ENCODE measurements at regions not wholly inside any gene's neighbourhood (a gene's known extent, or its start where the extent isn't known, plus 50 kb on each side); places are given as distances from the start of the nearest gene placed in this dataset.

DNA sequence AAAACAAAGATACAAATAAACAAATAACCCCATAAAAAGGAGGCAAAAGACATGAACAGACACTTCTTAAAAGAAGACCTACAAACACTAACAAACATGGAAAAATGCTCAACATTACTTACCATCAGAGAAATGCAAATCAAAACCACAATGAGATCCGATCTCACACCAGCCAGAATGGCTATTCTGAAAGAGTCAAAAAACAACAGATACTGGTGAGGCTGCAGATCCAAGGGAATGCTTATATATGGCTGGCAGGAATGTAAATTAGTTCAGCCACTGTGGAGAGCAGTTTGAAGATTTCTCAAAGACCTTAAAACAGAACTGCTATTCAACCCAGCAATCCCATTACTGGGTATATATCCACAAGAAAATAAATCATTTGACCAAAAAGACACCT lies 80.4 kb upstream of the NRP1 start:
- Histone ChIP-seq H2BK120ac (ENCODE audit: low read depth, low read length, poor library complexity, severe bottlenecking) (no peak overlapping the region), H2BK15ac (ENCODE audit: low read depth, low read length) (no peak overlapping the region), H3K23me2 (ENCODE audit: insufficient read length, low read depth, low read length, poor library complexity, severe bottlenecking) (no peaks in the 10 kb centered on the region), H3K79me1 (ENCODE audit: insufficient read depth, low read depth, low read length, poor library complexity, severe bottlenecking) (no peaks in the 10 kb centered on the region), H3K14ac (ENCODE audit: insufficient read depth, low read length) (no peak overlapping the region), H2BK5ac (ENCODE audit: insufficient read length, low read length) (no peak overlapping the region), H2AFZ (ENCODE audit: low read length) (no peak overlapping the region), H3K23ac (ENCODE audit: insufficient read length, low read depth, low read length) (no peak overlapping the region), H4K20me1 (ENCODE audit: control insufficient read depth, insufficient read depth, insufficient read length) (no peaks in the 10 kb centered on the region), H3K9me3 (ENCODE audit: control insufficient read depth, low read depth, low read length) (no peaks in the 10 kb centered on the region), H3K4me2 (ENCODE audit: insufficient read depth, insufficient read length, low read length) (no peak overlapping the region), H3K79me2 (ENCODE audit: insufficient read depth, low read length) (no peaks in the 10 kb centered on the region), H4K91ac (ENCODE audit: insufficient read length, low read depth, low read length) (no peak overlapping the region), H3K9ac (ENCODE audit: extremely low read depth, insufficient read length, low read length) (no peak overlapping the region), H2BK20ac (ENCODE audit: low read depth, low read length, poor library complexity, severe bottlenecking) (no peak overlapping the region), H3K4ac (ENCODE audit: low read depth, low read length) (no peak overlapping the region), H3K27ac (ENCODE audit: insufficient read length, low read depth, low read length) (no peak overlapping the region), H3T11ph (ENCODE audit: low read length) (no peak overlapping the region), H2AK5ac (ENCODE audit: insufficient read length, low read length) (no peak overlapping the region), H2BK12ac (ENCODE audit: insufficient read length, low read depth, low read length) (no peak overlapping the region), H4K5ac (ENCODE audit: insufficient read length, low read depth, low read length) (no peak overlapping the region), H3K27me3 (ENCODE audit: insufficient read depth, low read length) (no peaks in the 10 kb centered on the region), H3K56ac (ENCODE audit: insufficient read length, low read depth, low read length) (no peak overlapping the region), H3K4me1 (ENCODE audit: insufficient read depth, low read length) (no peaks in the 10 kb centered on the region), H4K8ac (replicated peaks; ENCODE audit: insufficient read length, low read depth, low read length) (no peak overlapping the region), H3K18ac (ENCODE audit: insufficient read length, low read depth, low read length) (no peak overlapping the region)
- no peaks in the 10 kb centered on the region for H3K4me1 Mint-ChIP-seq
- H3K36me3 Mint-ChIP-seq (ENCODE audit: insufficient read depth in 1 of 3, low read depth in 3 of 3): no peaks in the 10 kb centered on the region
- H3K9me3 Mint-ChIP-seq: no peaks in the 10 kb centered on the region; a peak in 1 of 5 replicates
- WGBS (ENCODE audit: extremely low coverage, insufficient read length, low lambda C conversion rate): no CpG with 5 or more reads among the region's 1 CpG
- TF ChIP-seq, protein P1, sequence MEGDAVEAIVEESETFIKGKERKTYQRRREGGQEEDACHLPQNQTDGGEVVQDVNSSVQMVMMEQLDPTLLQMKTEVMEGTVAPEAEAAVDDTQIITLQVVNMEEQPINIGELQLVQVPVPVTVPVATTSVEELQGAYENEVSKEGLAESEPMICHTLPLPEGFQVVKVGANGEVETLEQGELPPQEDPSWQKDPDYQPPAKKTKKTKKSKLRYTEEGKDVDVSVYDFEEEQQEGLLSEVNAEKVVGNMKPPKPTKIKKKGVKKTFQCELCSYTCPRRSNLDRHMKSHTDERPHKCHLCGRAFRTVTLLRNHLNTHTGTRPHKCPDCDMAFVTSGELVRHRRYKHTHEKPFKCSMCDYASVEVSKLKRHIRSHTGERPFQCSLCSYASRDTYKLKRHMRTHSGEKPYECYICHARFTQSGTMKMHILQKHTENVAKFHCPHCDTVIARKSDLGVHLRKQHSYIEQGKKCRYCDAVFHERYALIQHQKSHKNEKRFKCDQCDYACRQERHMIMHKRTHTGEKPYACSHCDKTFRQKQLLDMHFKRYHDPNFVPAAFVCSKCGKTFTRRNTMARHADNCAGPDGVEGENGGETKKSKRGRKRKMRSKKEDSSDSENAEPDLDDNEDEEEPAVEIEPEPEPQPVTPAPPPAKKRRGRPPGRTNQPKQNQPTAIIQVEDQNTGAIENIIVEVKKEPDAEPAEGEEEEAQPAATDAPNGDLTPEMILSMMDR (conservative IDR thresholded peaks at IDR 0.05): no peak
- no peak overlapping the region for H3K4me3 Mint-ChIP-seq
- peaks cover 3% of the 10 kb centered on the region; the same call in 1 of the 2 replicates for H3K27me3 Mint-ChIP-seq (ENCODE audit: low read depth)
- DNase-seq: no peak
- H3K27ac Mint-ChIP-seq: no peak overlapping the region

Measured in H9 (cell line).